HCT116 (cell line): ENCODE measurements at regions not wholly inside any gene's neighbourhood (a gene's known extent, or its start where the extent isn't known, plus 50 kb on each side); places are given as distances from the start of the nearest gene placed in this dataset.

Experiments used
- ATAC-seq: fragments of 200-7000 bp; cut with Tn5 transposase; 2 replicates; pipeline ENCODE4 v1.9.1; 2020; ENCODE audit warnings: mild to moderate bottlenecking, moderate library complexity
- BruUV-seq: library from RNA; stranded (reverse); fragments of 400-500 nt; replicated peaks from 2 replicates; lab custom pipeline; 2021; lab: Mats Ljungman, UMichigan
- CTCF ChIA-PET: fragments of 300-600 bp; sonication (Branson Sonifier 250); formaldehyde crosslinking; loops from one replicate; lab custom pipeline; 2021; ENCODE audit warnings: antibody characterized with exemption; lab: Charles Lee
- POLR2A ChIA-PET: fragments of 300-600, 350-600 bp; sonication (Branson Sonifier 250); formaldehyde crosslinking; loops from one replicate; lab custom pipeline; 2021; ENCODE audit warnings: antibody characterized with exemption; lab: Charles Lee
- RAD21 ChIA-PET, 2 experiments: fragments of 300-600 bp; sonication (Branson Sonifier 250); formaldehyde crosslinking; loops; one replicate each; lab custom pipeline; 2023; ENCODE audit warnings: low total read pairs in 2 of 2; ENCODE audit not compliant: uncharacterized antibody in 2 of 2, unreplicated experiment in 2 of 2, low non-redundant PET in 1 of 2; lab: Charles Lee
- DNase-seq: peaks from one replicate; pipeline ENCODE4 v3.0.0-alpha.2; 2010; ENCODE audit warnings: low read depth, low spot score
- H2AFZ ChIP-seq: fragments of 200-600 bp; shearing (Covaris generic), sonication (generic); 2 replicates; pipeline ENCODE4 v1.6.1; 2017; ENCODE audit warnings: low read depth, mixed run types, mixed read lengths, antibody characterized with exemption, low read length; ENCODE audit not compliant: poor library complexity, severe bottlenecking
- H3K27ac ChIP-seq: 2 replicates; pipeline ENCODE4 v1.5.1; 2012; ENCODE audit warnings: low read depth, low read length
- H3K27me3 ChIP-seq: fragments of 200-600 bp; sonication (generic); 2 replicates; pipeline ENCODE4 v1.6.1; 2016; ENCODE audit warnings: mixed run types, low read length, mixed read lengths; ENCODE audit not compliant: insufficient read depth
- H3K36me3 ChIP-seq, 2 experiments: fragments of 200-500 bp in 1 of 2; fragments of 200-600 bp in 1 of 2; sonication (Bioruptor generic) in 1 of 2; sonication (generic) in 1 of 2; 2 replicates each; pipeline versions ENCODE4 v1.5.1 to v1.6.1; 2014 to 2016; ENCODE audit warnings: low read length in 2 of 2, inconsistent platforms in 1 of 2, mixed read lengths in 1 of 2, mixed run types in 1 of 2; ENCODE audit not compliant: insufficient read depth in 2 of 2, control insufficient read depth in 1 of 2
- H3K4me1 ChIP-seq, 2 experiments: fragments of 200-600 bp in 1 of 2; sonication (generic) in 1 of 2; 2 replicates each; pipeline versions ENCODE4 v1.5.1 to v1.6.1; 2012 to 2017; ENCODE audit warnings: low read length in 2 of 2, inconsistent platforms in 1 of 2, mild to moderate bottlenecking in 1 of 2, mixed read lengths in 1 of 2, mixed run types in 1 of 2, moderate library complexity in 1 of 2; ENCODE audit not compliant: insufficient read depth in 2 of 2, control insufficient read depth in 1 of 2
- H3K4me2 ChIP-seq: fragments of 200-600 bp; sonication (generic); 2 replicates; pipeline ENCODE4 v1.6.1; 2017; ENCODE audit warnings: mixed run types, low read length, mixed read lengths
- H3K4me3 ChIP-seq, 2 experiments: fragments of 200-600 bp in 1 of 2; sonication (generic) in 1 of 2; replicated peaks in 1 of 2; 2 replicates each; pipeline ENCODE4 v1.5.1; 2011 to 2016; ENCODE audit warnings: low read length in 2 of 2, control low read depth in 1 of 2, low read depth in 1 of 2, mild to moderate bottlenecking in 1 of 2, mixed read lengths in 1 of 2, mixed run types in 1 of 2
- H3K79me2 ChIP-seq: fragments of 200-600 bp; sonication (generic); 2 replicates; pipeline ENCODE4 v1.6.1; 2017; ENCODE audit warnings: mild to moderate bottlenecking, mixed run types, low read length, moderate library complexity, mixed read lengths; ENCODE audit not compliant: insufficient read depth
- H3K9ac ChIP-seq: fragments of 200-600 bp; sonication (generic); 2 replicates; pipeline ENCODE4 v1.6.1; 2016; ENCODE audit warnings: low read length, mixed read lengths
- H3K9me2 ChIP-seq: fragments of 200-600 bp; sonication (generic), shearing (Covaris generic); 2 replicates; pipeline ENCODE4 v1.6.1; 2017; ENCODE audit warnings: mixed run types, mild to moderate bottlenecking, moderate library complexity; ENCODE audit not compliant: insufficient read depth
- H3K9me3 ChIP-seq, 2 experiments: fragments of 200-500 bp in 1 of 2; fragments of 200-600 bp in 1 of 2; sonication (Bioruptor generic) in 1 of 2; sonication (generic) in 1 of 2; 2 replicates each; pipeline ENCODE4 v1.6.1; 2014 to 2017; ENCODE audit warnings: low read length in 2 of 2, mixed read lengths in 2 of 2, inconsistent platforms in 1 of 2, low read depth in 1 of 2, mild to moderate bottlenecking in 1 of 2, mixed run types in 1 of 2, moderate library complexity in 1 of 2; ENCODE audit not compliant: control insufficient read depth in 1 of 2, insufficient read depth in 1 of 2
- H4K20me1 ChIP-seq: fragments of 200-600 bp; sonication (generic), shearing (Covaris generic); 2 replicates; pipeline ENCODE4 v1.6.1; 2017; ENCODE audit warnings: mixed run types, mild to moderate bottlenecking, moderate library complexity; ENCODE audit not compliant: insufficient read depth
- ATF3 ChIP-seq: IDR thresholded peaks from 2 replicates; pipeline ENCODE4 v1.6.1; 2012
- CBX3 ChIP-seq: IDR thresholded peaks from 2 replicates; pipeline ENCODE4 v1.6.1; 2012; ENCODE audit warnings: low read depth
- ELF1 ChIP-seq: IDR thresholded peaks from 2 replicates; pipeline ENCODE4 v1.6.1; 2012; ENCODE audit warnings: low read depth, borderline replicate concordance
- EZH2 ChIP-seq: fragments of 200-600 bp; sonication (generic); IDR thresholded peaks from 2 replicates; pipeline ENCODE4 v1.6.1; 2017; ENCODE audit warnings: antibody characterized with exemption, mixed run types
- EZH2phosphoT487 ChIP-seq: fragments of 200-600 bp; IDR thresholded peaks from 2 replicates; pipeline ENCODE4 v1.6.1; 2018; ENCODE audit warnings: antibody characterized with exemption, borderline replicate concordance
- FOSL1 ChIP-seq: IDR thresholded peaks from 2 replicates; pipeline ENCODE4 v1.6.1; 2012; ENCODE audit warnings: low read depth
- JUND ChIP-seq: IDR thresholded peaks from 2 replicates; pipeline ENCODE4 v1.6.1; 2012
- MAX ChIP-seq: IDR thresholded peaks from 2 replicates; pipeline ENCODE4 v1.6.1; 2012
- POLR2AphosphoS5 ChIP-seq: IDR thresholded peaks from 2 replicates; pipeline ENCODE4 v1.6.1; 2011; ENCODE audit warnings: mild to moderate bottlenecking, low read depth, low read length, moderate library complexity
- RAD21 ChIP-seq: IDR thresholded peaks from 2 replicates; pipeline ENCODE4 v1.6.1; 2012; ENCODE audit warnings: low read depth, mild to moderate bottlenecking
- SIN3A ChIP-seq: IDR thresholded peaks from 2 replicates; pipeline ENCODE4 v1.6.1; 2012; ENCODE audit warnings: low read depth
- SP1 ChIP-seq: IDR thresholded peaks from 2 replicates; pipeline ENCODE4 v1.6.1; 2012; ENCODE audit warnings: low read depth
- SRF ChIP-seq: IDR thresholded peaks from 2 replicates; pipeline ENCODE4 v1.6.1; 2012; ENCODE audit warnings: low read depth
- TCF7L2 ChIP-seq: IDR thresholded peaks from 2 replicates; pipeline ENCODE4 v1.7.0; 2011; ENCODE audit warnings: borderline replicate concordance, inconsistent platforms; ENCODE audit not compliant: insufficient read depth, insufficient read length; ENCODE audit errors: extremely low read depth
- ZBTB33 ChIP-seq: IDR thresholded peaks from 2 replicates; pipeline ENCODE4 v1.6.1; 2011; ENCODE audit warnings: mild to moderate bottlenecking, low read length, moderate library complexity; ENCODE audit not compliant: insufficient replicate concordance; ENCODE audit errors: extremely low read depth
- ZFX ChIP-seq: fragments of 450-650 bp; IDR thresholded peaks from 2 replicates; pipeline ENCODE4 v1.6.1; 2017
- ZNF274 ChIP-seq: fragments of 200-500 bp; sonication (Bioruptor generic); IDR thresholded peaks from 2 replicates; pipeline ENCODE4 v1.6.1; 2014; ENCODE audit warnings: mild to moderate bottlenecking, low read depth, low read length, inconsistent platforms
- intact Hi-C: fragments of 100-400 bp; cut with micrococcal nuclease; formaldehyde crosslinking; loops from 2 replicates; pipeline ENCODE4 v1.10.0; 2022

- DNase-seq (no peak), ATAC-seq (no peak)
- Histone ChIP-seq H3K27me3 (peaks cover 17% of the 10 kb centered on the region), H3K36me3 (no peaks in the 10 kb centered on the region), H4K20me1 (no peaks in the 10 kb centered on the region), H3K9me2 (no peaks in the 10 kb centered on the region), H3K4me1 (no peaks in the 10 kb centered on the region), H3K9ac (no peak overlapping the region), H3K27ac (no peak overlapping the region), H3K4me3 (no peak overlapping the region), H3K4me2 (no peak overlapping the region), H2AFZ (no peak overlapping the region), H3K79me2 (no peaks in the 10 kb centered on the region), H3K9me3 (no peaks in the 10 kb centered on the region)
- TF ChIP-seq MAX (no peak), ZNF274 (no peak), SP1 (no peak), RAD21 (no peak), ZBTB33 (no peak), ATF3 (no peak), CBX3 (no peak), ELF1 (no peak), TCF7L2 (no peak), EZH2 (no peak), JUND (no peak), POLR2AphosphoS5 (no peak), FOSL1 (no peak), SRF (no peak), SIN3A (no peak), ZFX (no peak), EZH2phosphoT487 (no peak)
- RAD21 ChIA-PET = no interaction called here
- CTCF ChIA-PET = no interaction called here
- BruUV-seq = no TSS peak
- POLR2A ChIA-PET = no interaction called here
- intact Hi-C loops = loop anchor here (10.0 kb wide), 1 partner anchor 429 kb away; no protein-coding TSS in a partner anchor
Measured at GRCh38 chr11:116643521-116643920, 129.3 kb downstream of the BUD13 start.
